Peyer's patch (tissue), 4 donors: ENCODE measurements at regions not wholly inside any gene's neighbourhood (a gene's known extent, or its start where the extent isn't known, plus 50 kb on each side); places are given as distances from the start of the nearest gene placed in this dataset.

Experiments used
- DNase-seq, 3 donors: peaks; one replicate each; pipeline ENCODE4 v3.0.0-alpha.2; 2017 to 2019
- H3K27ac ChIP-seq, 4 donors: fragments of 200-600 bp; sonication (generic); one replicate each; pipeline ENCODE4 v1.5.1; 2016 to 2019
- H3K27me3 ChIP-seq, 2 donors: fragments of 200-600 bp; sonication (generic); one replicate each; pipeline ENCODE4 v1.5.1; 2019
- H3K36me3 ChIP-seq, 3 donors: fragments of 200-600 bp; sonication (generic); one replicate each; pipeline ENCODE4 v1.5.1; 2016 to 2019
- H3K4me1 ChIP-seq, 4 donors: fragments of 200-600 bp; sonication (generic); one replicate each; pipeline ENCODE4 v1.5.1; 2016 to 2019
- H3K4me3 ChIP-seq, 4 donors: fragments of 200-600 bp; sonication (generic); 1 replicate in 3 of 4; 2 replicates in 1 of 4; pipeline ENCODE4 v1.5.1; 2016 to 2019; ENCODE audit warnings: mild to moderate bottlenecking in 1 of 4
- H3K9me3 ChIP-seq, 4 donors: fragments of 200-600 bp; sonication (generic); one replicate each; pipeline ENCODE4 v1.5.1; 2016 to 2019; ENCODE audit warnings: mild to moderate bottlenecking in 1 of 4
- CTCF ChIP-seq, 6 experiments: fragments of 450-650 bp in 4 of 6; fragments of 200-600 bp in 2 of 6; sonication (generic) in 1 of 6; IDR thresholded peaks; one replicate each; pipeline ENCODE4 v1.5.1; 2017 to 2019; ENCODE audit warnings: antibody characterized with exemption in 6 of 6, mild to moderate bottlenecking in 3 of 6, moderate library complexity in 1 of 6
- POLR2A ChIP-seq, 2 donors: fragments of 450-650 bp; IDR thresholded peaks; one replicate each; pipeline ENCODE4 v1.5.1; 2017; ENCODE audit warnings: antibody characterized with exemption in 2 of 2, mild to moderate bottlenecking in 2 of 2, moderate library complexity in 2 of 2

GRCh38 chr14:84610086-84610485 is 919.9 kb upstream of the FLRT2 start:
- Histone ChIP-seq H3K4me1 (no peaks in the 10 kb centered on the region), H3K27me3 (no peaks in the 10 kb centered on the region), H3K9me3 (no peaks in the 10 kb centered on the region), H3K27ac (no peak overlapping the region), H3K36me3 (no peaks in the 10 kb centered on the region), H3K4me3 (no peak overlapping the region)
- TF ChIP-seq CTCF (IDR thresholded peaks at IDR 0.05) (no peak), POLR2A (IDR thresholded peaks at IDR 0.05) (no peak)
- no peak for DNase-seq

- Histone ChIP-seq H3K36me3 (no peaks in the 10 kb centered on the region), H3K27ac (no peak overlapping the region), H3K4me1 (no peaks in the 10 kb centered on the region), H3K9me3 (no peaks in the 10 kb centered on the region), H3K27me3 (no peaks in the 10 kb centered on the region), H3K4me3 (no peak overlapping the region)
- TF ChIP-seq CTCF (IDR thresholded peaks at IDR 0.05) (no peak), POLR2A (IDR thresholded peaks at IDR 0.05) (no peak)
- no peak for DNase-seq
Measured at GRCh38 chr14:84622357-84622756, 907.6 kb upstream of the FLRT2 start.

GRCh38 chr14:84643446-84643845 is 886.5 kb upstream of the FLRT2 start:
- TF ChIP-seq POLR2A (IDR thresholded peaks at IDR 0.05) (no peak), CTCF (IDR thresholded peaks at IDR 0.05) (no peak)
- DNase-seq: no peak
- Histone ChIP-seq H3K27me3 (no peaks in the 10 kb centered on the region), H3K36me3 (no peaks in the 10 kb centered on the region), H3K27ac (no peak overlapping the region), H3K4me1 (no peaks in the 10 kb centered on the region), H3K9me3 (no peaks in the 10 kb centered on the region), H3K4me3 (no peak overlapping the region)

GRCh38 chr14:84646786-84647500 is 883.0 kb upstream of the FLRT2 start:
- TF ChIP-seq CTCF (IDR thresholded peaks at IDR 0.05) (no peak), POLR2A (IDR thresholded peaks at IDR 0.05) (no peak)
- no peaks in the 10 kb centered on the region for H3K4me1 ChIP-seq
- H3K9me3 ChIP-seq: no peaks in the 10 kb centered on the region
- no peak overlapping the region for H3K27ac ChIP-seq
- DNase-seq: no peak
- no peak overlapping the region for H3K4me3 ChIP-seq
- H3K27me3 ChIP-seq: no peaks in the 10 kb centered on the region
- H3K36me3 ChIP-seq: no peaks in the 10 kb centered on the region

- Histone ChIP-seq H3K27me3 (no peaks in the 10 kb centered on the region), H3K4me3 (no peak overlapping the region), H3K4me1 (no peaks in the 10 kb centered on the region), H3K27ac (no peak overlapping the region), H3K9me3 (no peaks in the 10 kb centered on the region), H3K36me3 (no peaks in the 10 kb centered on the region)
- no peak for DNase-seq
- TF ChIP-seq CTCF (IDR thresholded peaks at IDR 0.05) (no peak), POLR2A (IDR thresholded peaks at IDR 0.05) (no peak)
Measured at GRCh38 chr14:84655014-84655413, 874.9 kb upstream of the FLRT2 start.

GRCh38 chr14:84657911-84658310 is 872.0 kb upstream of the FLRT2 start:
- H3K9me3 ChIP-seq: no peaks in the 10 kb centered on the region
- H3K4me3 ChIP-seq: no peak overlapping the region
- H3K27me3 ChIP-seq: no peaks in the 10 kb centered on the region
- no peak overlapping the region for H3K27ac ChIP-seq
- TF ChIP-seq CTCF (IDR thresholded peaks at IDR 0.05) (no peak), POLR2A (IDR thresholded peaks at IDR 0.05) (no peak)
- no peak for DNase-seq
- no peaks in the 10 kb centered on the region for H3K36me3 ChIP-seq
- H3K4me1 ChIP-seq: no peaks in the 10 kb centered on the region
